ENCODE measurements at regions not wholly inside any gene's neighbourhood (a gene's known extent, or its start where the extent isn't known, plus 50 kb on each side); places are given as distances from the start of the nearest gene placed in this dataset.

- TF ChIP-seq CTCF (IDR thresholded peaks at IDR 0.05), result no peak
- TF ChIP-seq EP300 (IDR thresholded peaks at IDR 0.05), result no peak
- TF ChIP-seq POLR2AphosphoS5 (IDR thresholded peaks at IDR 0.05), result no peak
- no peak for TF ChIP-seq POLR2A (IDR thresholded peaks at IDR 0.05; ENCODE audit: low read depth)
Measured at GRCh38 chr16:51834133-51834532, 683.1 kb upstream of the SALL1 start.
